NCI-H524 (cell line): ENCODE measurements at regions not wholly inside any gene's neighbourhood (a gene's known extent, or its start where the extent isn't known, plus 50 kb on each side); places are given as distances from the start of the nearest gene placed in this dataset.
A peak's percentile ranks its signal among the peaks of the same experiment; 100 is the strongest.
"Not testable (repeated sequence)": the region's sequence is repeated elsewhere in the genome, so short reads cannot be mapped to it uniquely, and the experiment has no call there.

Experiments used
- DNase-seq, 2 experiments: peaks; one replicate each; lab custom pipeline; 2025; lab: John Stamatoyannopoulos, UW

- no peak for DNase-seq
These were observed 344.9 kb downstream of the DCDC2C start for GRCh38 chr2:4047961-4048891.

DNA sequence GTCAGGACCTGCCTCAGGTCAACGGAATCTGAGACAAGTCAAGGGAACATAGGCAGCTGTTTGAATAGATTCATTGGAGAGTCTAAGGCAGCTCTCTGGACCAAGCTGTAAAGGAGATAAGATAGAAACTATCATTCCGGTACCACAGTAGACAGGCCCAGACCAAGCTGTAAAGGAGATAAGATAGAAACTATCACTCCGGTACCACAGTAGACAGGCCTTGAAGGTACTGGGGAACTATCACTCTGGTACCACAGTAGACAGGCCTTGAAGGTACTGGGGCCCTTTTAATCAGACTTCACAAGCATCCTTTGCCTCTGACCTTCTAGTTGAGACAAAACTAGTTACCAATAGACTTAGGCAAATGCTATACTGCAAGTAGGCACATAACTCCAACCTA is 346.1 kb downstream of the DCDC2C start:
- no peak for DNase-seq

DNA sequence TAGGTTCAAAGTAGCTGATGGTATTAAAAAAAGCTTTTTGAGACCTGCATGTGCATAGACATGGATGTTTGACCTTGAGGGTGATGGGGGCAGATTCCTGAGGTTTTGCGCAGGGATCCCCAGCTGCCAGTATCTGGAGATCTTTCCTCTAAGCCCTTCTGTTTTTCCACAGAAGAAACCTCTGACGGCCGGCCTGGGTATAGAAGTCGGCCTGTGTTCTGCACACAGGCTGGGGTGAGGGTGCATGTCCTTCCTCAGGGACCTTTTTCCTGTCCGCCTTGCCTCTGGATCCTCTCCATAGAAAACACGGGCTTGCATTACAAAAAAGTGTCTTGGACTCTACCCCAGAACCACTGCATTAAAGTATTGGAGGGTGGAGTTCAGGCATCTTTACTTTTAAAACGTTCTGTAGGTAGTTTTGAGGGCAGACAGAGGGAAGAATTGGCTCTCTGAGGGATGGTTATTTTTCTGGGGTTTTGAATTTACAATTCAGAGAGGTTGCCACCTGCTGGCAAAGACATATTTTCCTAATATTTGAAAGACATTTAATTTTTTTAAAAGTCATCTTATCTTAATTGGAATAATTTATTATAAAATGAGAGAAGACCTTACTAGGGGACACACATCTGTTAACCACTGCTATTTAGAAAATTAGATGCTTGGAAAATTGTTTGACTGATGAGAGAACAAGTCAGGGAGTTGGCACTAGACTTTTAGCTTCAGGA is 350.6 kb downstream of the DCDC2C start:
- DNase-seq: no peak

DNA sequence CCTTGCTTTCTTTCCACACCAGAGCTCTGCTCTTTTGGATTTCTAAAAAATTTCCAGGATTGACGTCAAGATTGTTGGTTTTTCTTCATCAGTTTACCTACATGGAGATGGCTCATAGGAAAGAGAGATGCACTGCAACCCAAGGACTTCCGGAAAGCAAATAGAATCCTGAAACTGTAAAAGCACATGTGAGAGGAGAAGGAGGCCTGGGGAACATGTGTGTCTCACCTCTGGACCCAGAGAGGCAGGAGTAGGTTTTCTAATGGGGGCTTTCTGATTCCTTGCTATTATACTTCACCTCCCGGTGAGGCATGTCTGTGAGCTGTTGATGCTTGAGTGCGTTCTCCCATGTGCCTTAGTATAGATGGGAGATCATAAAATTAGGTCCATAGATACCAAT is 362.8 kb downstream of the DCDC2C start:
- no peak for DNase-seq

DNA sequence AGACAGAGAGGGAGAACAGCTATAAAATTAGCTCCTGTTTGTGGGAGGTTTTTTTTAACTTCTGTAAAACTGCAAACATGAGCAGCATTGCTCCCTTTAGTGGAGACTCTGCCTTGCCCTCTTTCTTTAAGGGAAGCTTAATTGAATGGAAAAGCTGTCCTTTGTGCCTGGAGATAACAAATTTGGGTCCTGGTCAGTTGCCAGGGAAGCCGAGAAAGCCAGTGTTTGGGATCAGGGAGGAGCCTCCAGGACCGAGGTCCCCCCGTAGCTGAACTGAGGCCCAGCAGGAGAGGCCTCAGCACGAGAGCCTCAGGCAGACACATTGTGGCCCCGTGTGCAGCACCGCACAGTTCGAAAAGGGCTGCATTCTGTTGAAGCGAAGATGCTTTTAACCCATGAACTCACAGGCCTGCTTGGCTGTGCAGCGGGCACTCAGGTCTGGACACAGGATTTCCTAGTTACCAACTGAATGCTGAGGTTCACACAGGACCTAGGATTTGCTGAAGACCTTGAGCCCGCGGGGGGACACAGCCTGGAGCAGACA is 369.7 kb downstream of the DCDC2C start:
- no peak for DNase-seq

- DNase-seq: no peak
These were observed 373.6 kb downstream of the DCDC2C start for GRCh38 chr2:4077017-4077416.

DNA sequence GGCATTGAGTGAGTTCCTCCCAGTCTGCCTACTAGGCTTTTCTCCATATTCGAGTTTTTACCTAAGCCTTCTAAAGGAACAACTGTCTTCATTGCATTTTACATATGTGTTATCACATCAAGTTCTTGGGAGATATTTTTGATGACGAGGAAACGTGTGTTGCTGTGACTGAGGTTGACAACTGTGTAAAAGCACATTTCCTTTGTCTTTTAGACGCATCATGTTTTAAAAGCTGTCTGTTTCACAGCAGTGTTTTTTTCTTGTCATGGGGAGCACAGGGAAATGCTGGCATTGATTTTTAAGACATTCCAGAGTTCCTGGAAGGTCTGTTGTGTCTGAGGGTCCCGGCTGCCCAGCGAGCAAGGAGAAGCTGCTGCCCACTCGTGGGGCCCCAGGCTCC is 381.8 kb downstream of the DCDC2C start:
- DNase-seq: no peak

DNA sequence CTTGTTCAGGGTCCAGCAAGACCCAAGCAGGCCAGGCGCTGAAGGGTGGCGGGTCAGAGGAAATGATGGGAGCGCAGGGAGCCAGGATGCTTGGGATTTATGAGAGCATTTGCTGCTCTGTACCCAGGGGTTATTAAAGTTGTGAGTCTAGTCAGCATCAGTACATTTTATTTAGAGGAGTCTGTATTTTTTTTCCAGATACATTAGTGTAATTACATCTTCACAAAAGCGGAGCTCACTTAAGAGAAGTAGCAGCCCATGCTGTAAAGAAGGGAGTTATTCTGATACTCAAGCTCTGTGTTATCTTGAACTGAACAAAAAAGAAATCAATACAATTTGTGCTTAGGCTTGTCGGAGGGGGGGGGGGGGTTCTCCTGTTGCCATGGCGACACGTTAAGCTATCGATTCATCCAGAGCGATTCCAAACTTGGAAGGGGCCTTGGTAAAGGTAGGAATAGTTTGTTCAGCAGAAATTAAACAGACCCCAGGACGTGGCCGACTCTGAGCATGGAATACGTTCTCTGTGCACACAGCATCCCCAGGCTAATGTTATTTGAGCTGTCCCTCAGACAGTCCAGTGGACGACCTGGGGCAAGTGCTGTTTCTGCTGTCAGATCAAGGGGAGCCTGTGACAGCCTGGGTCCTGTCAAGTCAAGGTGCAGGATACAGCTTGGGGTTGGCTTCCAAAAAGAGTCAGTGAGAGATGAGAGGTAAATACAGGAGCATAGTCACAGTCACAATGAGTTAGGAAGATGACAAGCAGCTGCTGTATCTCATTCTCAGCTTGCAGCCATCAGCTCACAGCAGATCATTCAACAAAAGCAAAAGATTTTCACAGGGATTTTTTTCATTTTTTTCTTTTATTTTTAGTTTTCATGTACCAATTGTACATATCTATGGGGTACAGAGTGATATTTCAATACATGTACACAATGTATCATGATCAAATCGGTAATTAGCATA is 387.6 kb downstream of the DCDC2C start:
- no peak for DNase-seq

- DNase-seq: no peak
These were observed 388.5 kb downstream of the DCDC2C start for GRCh38 chr2:4091869-4092268.

DNA sequence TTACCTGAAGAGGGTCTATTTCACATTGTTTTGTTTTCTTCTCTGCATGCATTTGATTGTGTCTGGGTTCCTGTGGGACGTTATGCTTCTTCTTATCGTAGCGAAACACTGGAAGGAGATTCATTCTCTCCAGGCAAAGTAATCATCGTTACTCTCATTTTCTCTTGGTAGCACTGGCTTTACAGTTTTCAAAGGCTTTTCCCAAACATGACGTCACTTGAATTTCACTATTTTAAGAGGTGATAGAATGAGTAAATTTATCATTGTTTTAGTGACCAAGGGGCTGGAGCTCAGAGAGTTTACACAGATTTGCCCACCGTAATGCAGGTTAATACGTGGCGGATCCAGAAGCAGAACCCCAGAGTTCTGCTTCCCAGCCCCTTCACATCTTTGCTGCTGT is 391.4 kb downstream of the DCDC2C start:
- no peak for DNase-seq

DNA sequence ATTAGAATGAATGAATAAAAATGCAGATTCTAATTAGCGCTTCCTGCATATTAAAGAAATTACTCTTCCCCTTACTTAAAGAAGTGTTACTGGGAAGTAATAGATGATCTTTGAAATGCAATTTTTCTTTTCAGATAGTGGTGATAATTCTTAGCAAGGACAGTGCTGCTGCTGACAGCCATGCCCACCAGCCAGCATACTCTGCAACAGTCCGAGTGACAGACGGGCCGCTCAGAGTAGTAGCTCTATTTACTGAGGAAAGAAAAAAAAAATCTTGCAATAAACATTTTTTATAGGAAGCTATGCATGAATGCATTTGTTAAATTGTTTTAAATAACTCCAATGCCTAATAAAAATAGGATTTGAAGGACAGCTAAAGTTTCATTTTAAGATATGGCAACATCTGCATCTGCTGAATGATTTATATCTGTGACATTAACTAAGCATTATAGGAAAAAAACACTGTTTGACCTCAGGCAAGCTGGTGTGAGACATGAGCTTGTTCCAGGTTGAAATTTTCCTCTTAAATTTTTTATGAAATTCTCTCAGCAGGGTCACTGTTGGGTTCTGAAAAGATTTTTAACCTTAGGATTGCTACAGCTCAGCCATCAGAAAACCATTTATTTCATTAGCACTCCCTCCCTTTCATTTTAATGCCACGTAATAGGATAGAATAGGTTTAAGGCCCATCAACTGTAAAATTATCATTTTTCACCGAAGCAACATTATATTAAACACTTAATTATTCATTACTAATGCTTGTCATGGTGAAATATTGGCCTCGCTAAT is 393.8 kb downstream of the DCDC2C start:
- no peak for DNase-seq

DNA sequence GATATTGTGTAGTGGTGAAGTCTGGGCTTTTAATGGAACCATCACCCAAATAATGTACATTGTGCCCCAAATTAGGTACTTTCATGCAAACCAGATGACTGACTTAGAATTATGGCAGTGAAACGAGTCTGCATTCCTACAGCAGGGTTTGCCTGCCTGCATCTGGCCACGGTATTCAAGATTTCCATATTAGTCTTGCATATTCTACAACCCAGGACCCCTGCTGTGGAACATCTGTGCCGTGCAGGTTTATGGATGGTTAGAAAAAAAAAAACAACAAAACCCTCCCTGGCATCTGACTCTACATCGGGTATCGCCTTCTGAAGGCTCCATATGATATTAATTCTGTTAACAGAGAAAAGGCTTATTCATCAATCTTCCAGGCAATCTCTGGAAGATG is 394.8 kb downstream of the DCDC2C start:
- DNase-seq: peak; percentile 75 to 94

GRCh38 chr2:4101936-4102335 is 398.6 kb downstream of the DCDC2C start:
- DNase-seq: peak in 1 of 2 experiments; percentile 22

- no peak for DNase-seq
These were observed 403.8 kb downstream of the DCDC2C start for GRCh38 chr2:4107179-4107578.

DNA sequence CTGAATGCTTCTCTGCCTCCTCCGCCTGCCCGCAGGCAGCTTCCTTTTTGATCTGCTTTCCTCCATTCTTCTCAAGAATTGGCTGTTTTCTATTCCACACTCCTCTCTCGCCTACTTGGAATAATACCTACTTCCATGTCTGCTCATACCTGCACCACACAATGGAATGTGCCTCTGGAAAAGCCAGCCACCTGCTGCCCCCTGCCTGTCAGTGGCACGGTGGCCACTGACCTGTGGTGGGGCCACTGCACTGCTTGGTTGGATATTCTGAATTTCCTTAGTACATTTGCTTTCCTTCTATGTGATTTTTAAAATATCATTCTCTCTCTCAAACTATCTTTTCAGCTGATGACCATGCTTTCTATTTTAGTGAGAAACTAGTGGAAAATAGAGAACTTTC is 406.9 kb downstream of the DCDC2C start:
- no peak for DNase-seq

GRCh38 chr2:4115435-4115834 is 412.1 kb downstream of the DCDC2C start:
- DNase-seq: not testable (repeated sequence)

- DNase-seq: no peak
These were observed 419.4 kb downstream of the DCDC2C start for GRCh38 chr2:4122726-4123125.

- no peak for DNase-seq
These were observed 427.3 kb downstream of the DCDC2C start for GRCh38 chr2:4130651-4131050.

GRCh38 chr2:4134551-4135550 is 431.5 kb downstream of the DCDC2C start:
- DNase-seq: no peak

DNA sequence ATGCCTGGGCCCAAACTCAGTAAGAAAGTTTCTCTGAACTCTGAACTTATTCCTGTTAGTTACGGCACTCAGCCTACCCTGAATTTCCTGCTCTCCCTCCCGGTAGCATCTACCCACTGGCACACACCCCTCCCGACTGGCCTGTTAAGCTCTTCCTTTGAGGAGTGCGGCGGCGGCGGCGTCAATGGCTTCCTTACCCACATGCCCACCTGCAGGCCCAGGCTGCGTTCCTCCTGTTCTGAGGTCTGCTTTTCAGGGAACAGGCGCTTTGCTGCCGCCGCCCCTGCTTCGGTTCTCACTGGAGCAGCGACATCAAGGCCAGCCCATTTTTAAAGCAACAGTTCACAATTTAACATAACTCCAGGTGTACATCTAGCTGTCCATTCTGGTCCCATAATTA is 432.4 kb downstream of the DCDC2C start:
- DNase-seq: no peak
